IPS-18c (cell line): ENCODE measurements at regions not wholly inside any gene's neighbourhood (a gene's known extent, or its start where the extent isn't known, plus 50 kb on each side); places are given as distances from the start of the nearest gene placed in this dataset.
"Not testable (repeated sequence)": the region's sequence is repeated elsewhere in the genome, so short reads cannot be mapped to it uniquely, and the experiment has no call there.

Experiments
- H3K4me3 ChIP-seq: 2 replicates; pipeline ENCODE4 v1.7.0; 2013; ENCODE audit warnings: low read depth, mild to moderate bottlenecking, low read length, moderate library complexity; ENCODE audit not compliant: insufficient read depth
- H3K9me3 ChIP-seq: one replicate; pipeline ENCODE4 v1.6.1; 2013; ENCODE audit warnings: mild to moderate bottlenecking, low read length, moderate library complexity; ENCODE audit not compliant: control insufficient read depth, insufficient read depth

DNA sequence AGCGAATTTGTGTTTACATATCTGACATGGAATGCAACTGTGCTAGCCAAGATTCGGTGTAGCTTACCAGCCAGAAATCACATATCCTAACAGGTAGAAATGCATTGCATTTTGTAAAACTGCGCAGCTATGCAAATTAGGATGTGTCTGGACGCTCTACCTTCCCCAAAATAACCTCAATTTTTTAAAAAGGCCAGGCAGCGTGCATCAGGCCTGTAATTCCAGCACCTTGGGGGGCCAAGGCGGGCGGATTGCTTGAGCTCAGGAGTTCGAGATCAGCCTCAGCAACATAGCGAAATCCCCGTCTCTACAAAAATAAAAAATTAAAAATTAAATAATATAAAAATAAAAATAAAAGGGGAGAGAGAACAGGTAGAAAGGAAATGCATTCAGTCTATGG lies 305.0 kb downstream of the TYW1 start:
- Histone ChIP-seq H3K9me3 (no peaks in the 10 kb centered on the region), H3K4me3 (peak overlapping the region; percentile 73)

DNA sequence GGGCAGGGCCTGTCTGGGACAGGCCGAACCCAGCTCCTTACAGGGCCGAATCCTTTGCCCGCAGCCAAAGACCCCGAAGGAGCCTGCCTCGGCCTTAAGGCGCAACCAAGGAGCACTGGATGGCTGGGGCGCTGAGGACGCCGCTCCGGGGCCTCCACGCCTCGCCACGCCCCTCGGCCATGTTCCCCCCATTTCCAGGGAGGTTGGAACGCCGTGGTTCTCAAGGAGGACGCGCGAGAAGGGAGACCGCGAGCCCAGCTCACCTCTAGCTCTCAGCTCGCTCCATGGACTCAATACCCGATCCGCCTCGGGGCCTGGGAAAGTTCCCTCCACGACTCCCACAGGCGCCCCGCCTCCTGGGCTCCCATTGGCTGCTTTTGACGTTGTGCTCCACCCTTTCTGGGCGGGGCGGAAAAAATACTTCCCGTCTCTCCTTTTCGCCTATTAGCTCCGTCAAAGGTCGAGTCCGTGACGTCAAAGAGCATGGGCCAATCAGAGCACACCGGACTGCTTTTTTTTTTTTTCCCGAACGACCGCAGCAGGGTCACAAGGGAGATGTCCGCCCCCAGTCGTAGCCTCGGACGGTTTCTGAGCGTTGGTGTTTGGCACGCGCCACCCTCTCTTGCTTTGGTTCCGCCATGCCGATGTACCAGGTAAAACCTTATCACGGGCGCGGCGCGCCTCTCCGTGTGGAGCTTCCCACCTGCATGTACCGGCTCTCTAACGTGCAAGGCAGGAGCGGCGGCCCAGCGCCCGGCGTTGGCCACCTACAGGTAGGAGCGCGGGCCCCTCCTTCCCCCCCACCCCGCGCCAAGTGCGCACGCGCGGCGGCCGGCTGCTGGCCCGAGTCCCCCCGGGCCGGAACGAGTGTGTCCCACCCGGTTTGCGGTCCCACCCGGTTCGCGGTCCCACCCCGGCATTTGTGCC lies 305.7 kb downstream of the TYW1 start:
- H3K4me3 ChIP-seq: peak overlapping the region; percentile 73
- H3K9me3 ChIP-seq: no peaks in the 10 kb centered on the region

DNA sequence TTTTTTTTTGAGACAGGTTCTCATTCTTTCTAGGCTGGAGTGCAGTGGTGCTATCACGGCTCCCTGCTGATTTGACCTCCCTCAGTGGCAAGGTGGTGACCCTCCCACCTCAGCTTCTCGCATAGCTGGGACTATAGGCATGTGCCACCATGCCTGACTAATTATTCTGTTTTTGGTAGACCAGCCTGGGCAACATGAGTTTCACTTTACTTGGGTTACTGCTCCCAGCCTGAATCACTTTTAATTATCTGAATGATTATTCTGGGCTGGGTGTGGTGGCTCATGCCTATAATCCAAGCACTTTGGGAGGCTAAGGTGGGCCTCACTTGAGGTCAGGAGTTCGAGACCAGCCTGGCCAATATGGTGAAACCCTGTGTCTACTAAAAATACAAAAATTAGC lies 308.2 kb downstream of the TYW1 start:
- H3K9me3 ChIP-seq, H3K4me3 ChIP-seq: not testable (repeated sequence)

DNA sequence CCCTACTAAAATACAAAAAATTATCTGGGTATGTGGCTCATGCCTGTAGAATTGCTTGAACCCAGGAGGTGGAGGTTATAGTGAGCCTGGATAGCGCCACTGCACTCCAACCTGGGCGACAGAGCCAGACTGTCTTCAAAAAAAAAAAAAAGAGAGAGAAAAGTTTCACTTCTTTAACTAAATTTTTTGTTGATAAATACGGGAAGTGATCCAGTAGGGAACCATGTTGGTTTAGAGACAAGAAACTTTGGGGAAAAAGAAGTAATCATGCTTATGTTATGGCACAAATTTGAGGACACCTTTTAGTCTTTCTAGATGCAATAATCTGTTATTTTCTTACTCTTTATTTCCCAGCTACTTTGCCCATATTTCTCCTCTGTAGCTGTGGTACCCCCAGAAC lies 309.7 kb downstream of the TYW1 start:
- Histone ChIP-seq H3K9me3 (no peaks in the 10 kb centered on the region), H3K4me3 (no peak overlapping the region)

DNA sequence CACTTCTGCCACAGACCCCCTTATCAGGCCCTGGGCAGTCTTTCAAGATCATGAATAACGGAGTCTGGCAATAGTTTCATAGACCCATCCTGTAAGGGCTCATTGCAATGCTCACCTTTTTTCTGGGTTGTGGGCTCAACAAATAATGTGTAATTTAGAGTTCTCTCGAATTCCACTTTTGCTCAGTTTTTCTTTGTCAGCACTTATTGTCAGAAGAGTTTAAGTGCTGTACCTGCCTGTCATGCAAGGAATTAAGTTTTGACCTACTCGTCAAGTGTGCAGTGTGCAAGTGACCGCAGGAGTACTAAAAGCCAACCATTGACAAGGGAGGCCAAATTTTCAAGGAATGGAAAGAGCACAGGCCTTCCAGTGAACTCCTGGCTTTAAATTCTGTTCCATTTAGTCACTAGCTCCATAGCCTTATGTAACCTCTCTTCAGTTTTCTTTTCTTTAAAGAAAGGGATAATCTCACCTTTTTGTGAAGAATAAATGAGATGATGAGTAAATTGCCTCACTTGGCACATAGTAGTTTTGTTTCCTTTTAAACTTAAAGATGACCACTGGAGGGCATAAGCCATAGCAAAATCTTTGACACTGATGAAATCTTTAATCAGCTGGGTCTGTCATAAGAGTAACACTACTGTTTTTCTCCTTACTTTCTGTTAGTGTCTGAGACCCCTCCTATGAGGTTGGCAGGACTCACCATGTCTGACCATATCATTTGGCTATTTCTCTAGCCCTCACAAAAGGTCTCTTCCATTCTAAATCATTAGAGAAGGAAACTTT lies 313.3 kb downstream of the TYW1 start:
- no peak overlapping the region for H3K4me3 ChIP-seq

DNA sequence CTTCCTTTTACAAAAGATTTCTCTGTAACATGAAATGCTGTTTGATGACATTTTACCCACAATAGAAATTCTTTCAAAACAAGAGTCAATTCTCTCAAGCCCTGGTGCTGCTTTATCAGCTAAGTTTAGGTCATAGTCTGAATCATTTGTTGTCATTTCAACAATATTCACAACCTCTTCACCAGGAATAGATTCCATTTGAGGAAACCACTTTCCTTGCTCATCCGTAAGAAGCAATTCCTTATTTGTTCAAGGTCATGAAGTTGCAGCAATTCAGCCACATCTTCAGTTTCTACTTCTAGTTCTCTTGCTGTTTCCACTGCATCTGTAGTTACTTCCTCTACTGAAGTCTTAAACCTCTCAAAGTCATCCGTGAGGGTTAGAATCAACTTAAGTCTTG lies 315.3 kb downstream of the TYW1 start:
- no peaks in the 10 kb centered on the region for H3K9me3 ChIP-seq
- no peak overlapping the region for H3K4me3 ChIP-seq

More for the DNA sequence above, 313.3 kb downstream of the TYW1 start:
- no peaks in the 10 kb centered on the region for H3K9me3 ChIP-seq

DNA sequence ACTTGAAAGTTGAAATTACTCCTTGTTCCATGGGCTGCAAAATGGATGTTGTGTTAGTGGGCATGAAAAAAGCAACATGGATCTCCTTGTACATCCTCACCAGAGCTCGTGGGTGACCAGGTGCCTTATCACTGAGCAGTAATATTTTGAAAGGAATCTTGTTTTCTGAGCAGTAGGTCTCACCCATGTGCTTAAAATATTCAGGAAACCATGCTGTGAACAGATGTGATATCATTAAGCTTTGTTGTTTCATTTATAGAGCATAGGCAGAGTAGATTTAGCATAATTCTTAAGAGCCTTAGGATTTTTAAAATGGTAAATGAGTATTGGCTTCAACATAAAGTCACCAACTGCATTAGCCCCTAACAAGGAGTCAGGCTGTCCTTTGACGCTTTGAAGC lies 316.6 kb downstream of the TYW1 start:
- H3K9me3 ChIP-seq: no peaks in the 10 kb centered on the region
- H3K4me3 ChIP-seq: no peak overlapping the region

DNA sequence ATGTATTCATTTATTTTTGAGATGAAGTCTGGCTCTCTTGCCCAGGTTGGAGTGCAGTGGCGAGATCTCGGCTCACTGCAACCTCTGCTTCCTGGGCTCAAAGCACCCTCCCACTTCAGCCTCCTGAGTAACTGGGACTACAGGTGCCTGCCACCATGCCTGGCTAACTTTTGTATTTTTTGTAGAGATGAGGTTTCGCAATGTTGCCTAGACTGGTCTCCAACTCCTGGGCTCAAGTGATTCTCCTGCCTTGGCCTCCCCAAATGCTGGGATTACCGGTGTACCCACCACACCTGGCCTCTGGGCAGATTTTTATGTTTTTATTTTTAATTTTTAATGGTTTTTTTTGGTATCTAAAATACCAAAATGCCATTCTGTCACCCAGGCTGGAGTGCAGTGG lies 320.3 kb downstream of the TYW1 start:
- H3K9me3 ChIP-seq: not testable (repeated sequence)

DNA sequence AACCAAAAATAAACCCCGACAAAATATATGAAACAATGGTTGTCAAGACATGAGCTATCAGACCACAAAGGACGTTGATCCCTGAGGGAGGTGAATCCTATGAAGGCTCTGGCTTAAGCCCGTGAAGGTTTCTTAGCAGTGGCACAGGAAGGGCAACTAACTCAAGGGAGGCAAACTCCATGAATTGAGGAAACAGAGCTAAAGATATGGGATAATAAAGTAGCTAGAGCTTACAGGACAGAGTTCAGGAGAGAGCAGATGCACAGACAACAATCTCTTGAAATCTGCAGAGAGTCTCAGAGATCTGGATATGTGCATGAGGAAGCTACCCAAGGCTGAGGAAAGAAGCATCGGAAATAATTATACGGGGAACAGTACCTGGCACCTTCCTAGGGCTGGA lies 331.6 kb downstream of the TYW1 start:
- not testable (repeated sequence) for H3K9me3 ChIP-seq

More for the DNA sequence above, 320.3 kb downstream of the TYW1 start:
- H3K4me3 ChIP-seq: not testable (repeated sequence)

DNA sequence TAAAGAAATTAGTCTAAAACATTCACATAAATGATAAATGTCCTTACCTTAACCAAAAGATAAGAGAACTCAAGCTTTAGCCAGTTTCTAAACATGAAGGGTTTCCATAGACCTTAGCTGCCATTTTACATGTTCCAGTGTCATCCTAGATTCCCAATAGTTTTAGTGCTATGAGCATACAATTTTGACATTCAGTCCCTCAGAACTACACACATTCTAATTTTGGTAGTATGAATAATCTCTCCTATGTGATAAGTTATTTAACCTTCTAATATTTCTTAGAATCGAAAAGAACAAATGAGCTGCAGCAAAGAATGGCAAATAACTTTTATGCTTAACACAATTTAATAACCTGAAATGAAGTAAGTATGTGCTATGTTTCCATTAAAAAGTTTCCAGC lies 338.5 kb downstream of the TYW1 start:
- not testable (repeated sequence) for H3K4me3 ChIP-seq

More for the DNA sequence above, 331.6 kb downstream of the TYW1 start:
- not testable (repeated sequence) for H3K4me3 ChIP-seq

DNA sequence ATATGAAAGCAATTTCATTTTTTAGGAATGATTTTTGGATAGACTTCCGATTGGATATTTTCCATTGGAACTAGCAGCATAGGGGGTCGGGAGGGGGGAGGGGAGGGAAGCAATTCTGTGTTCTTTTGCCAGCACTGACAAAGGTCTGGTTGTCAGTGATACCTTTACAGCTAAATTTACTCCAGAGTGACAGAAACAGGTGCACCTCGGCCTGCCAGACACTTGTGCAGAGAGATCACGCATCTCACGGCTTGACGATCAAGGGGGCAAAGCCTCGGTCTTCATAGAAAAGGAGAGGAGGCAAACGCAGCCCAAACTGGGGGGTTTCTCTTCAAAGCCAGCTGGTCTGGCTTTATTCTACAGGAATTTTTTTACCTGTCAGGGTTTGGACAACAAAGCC lies 339.0 kb downstream of the TYW1 start:
- not testable (repeated sequence) for H3K9me3 ChIP-seq, H3K4me3 ChIP-seq

More for the DNA sequence above, 338.5 kb downstream of the TYW1 start:
- H3K9me3 ChIP-seq: not testable (repeated sequence)

DNA sequence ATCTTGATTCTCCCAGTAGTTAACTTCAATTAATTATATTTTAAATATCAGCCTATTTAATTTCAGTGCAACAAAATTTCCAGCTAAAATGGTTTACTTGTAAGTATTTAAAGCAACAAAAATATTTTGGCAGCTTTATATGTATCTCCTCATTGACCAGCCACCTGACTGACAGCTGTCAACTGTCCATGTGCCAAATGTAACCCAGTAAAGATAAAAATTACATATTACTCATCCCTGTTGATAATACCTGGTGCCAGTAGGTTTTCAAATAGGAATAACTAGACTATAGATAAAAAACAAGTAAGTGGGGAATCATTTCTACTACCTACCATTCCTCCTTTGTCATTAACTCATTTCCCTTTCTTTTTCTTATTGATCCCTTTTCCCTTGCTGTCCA lies 341.9 kb downstream of the TYW1 start:
- H3K9me3 ChIP-seq, H3K4me3 ChIP-seq: not testable (repeated sequence)

DNA sequence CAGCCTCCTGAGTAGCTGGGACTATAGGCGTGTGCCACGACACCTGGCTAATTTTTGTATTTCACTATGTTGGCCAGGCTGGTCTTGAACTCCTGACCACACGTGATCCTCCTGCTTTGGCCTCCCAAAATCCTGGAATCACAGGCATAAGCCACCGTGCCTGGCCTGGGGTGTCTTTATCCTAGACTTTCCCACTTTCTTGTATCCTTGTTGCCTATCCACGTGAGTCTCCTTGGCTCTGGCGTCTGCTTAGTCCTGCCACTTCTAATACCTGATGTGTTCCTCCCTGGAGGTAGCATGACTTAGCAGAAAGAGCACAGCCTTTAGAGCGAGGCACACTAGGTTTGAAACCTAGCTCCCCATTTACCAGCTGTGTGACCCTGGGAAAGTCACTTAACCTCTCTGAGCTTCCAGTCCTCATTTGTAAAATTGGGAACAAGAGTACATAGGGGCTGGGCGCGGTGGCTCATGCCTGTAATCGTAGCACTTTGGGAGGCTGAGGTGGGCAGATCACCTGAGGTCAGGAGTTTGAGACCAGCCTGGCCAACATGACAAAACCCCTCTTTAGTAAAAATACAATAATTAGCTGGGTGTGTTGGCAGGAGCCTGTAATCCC lies 344.6 kb downstream of the TYW1 start:
- H3K4me3 ChIP-seq: no peak overlapping the region
- H3K9me3 ChIP-seq: no peaks in the 10 kb centered on the region

DNA sequence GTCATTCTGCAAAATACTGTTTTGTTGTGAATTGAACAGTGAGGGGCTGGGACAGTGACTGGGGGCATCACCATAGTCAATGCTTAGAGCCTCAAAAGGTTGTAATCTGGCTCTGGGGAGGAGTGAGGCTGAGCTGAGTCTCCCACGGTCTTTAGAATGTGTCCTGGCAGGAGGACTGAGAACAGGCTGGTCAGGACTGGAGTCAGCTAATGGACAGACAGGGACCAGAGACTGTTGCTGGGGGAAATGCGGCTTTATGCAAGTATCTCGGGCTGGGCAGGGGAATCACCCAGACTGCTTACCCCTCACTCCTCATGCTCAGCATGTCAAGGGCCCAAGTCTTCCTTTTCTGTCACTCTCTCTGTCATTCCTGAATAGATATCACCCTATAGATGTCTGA lies 346.5 kb downstream of the TYW1 start:
- no peaks in the 10 kb centered on the region for H3K9me3 ChIP-seq
- no peak overlapping the region for H3K4me3 ChIP-seq

DNA sequence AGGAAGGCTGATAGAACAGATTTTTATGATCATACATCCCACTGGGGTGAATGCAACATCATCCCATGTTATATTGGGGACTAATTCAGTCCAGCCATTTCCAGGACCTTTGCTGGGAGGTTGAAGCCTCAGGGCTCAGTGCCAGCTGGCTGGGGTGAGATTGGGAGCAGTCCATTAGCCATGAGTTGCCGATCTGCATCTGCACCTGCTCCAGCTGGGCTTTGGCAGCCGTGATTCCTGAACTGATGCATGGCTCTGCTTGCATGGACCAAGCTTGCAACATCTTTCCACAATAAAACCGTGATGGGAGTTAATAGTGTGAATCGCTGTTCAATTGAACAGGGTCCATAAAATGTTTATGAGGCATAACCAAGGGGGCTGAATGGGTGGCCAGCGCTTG lies 346.9 kb downstream of the TYW1 start:
- no peak overlapping the region for H3K4me3 ChIP-seq
- no peaks in the 10 kb centered on the region for H3K9me3 ChIP-seq

DNA sequence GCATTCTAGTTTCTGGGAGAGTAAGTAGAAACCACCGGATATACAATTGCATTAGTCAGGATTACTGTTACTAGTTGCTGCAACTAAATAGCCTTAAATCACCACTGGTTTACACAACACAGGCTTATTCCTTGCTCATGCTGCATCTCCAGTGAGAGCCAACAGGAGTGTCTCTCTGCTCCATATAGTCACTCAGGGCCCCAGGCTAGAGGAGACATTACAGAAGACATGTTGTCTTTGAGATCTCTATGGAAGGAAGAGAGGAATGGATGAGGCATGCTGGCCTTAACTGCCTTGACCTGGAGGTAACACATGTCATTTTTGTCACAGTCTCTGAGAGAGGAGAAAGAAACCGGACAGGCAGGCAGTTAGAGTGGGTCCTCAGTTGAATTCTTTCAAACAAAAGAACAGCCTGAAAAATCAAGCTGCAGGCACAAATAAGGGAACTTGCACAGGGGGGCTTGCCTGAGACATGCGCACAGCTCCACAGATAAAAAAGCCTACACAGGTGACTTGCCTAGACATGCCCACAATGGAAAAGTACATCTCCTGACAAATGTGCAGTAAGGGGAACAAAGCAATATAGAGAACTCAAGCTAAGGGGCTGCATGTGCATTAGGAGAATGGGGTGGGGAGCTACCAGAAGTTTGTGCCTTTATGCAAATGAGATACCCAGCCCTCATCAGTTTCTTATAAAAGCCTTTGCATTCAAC lies 348.0 kb downstream of the TYW1 start:
- Histone ChIP-seq H3K9me3 (no peaks in the 10 kb centered on the region), H3K4me3 (no peak overlapping the region)

DNA sequence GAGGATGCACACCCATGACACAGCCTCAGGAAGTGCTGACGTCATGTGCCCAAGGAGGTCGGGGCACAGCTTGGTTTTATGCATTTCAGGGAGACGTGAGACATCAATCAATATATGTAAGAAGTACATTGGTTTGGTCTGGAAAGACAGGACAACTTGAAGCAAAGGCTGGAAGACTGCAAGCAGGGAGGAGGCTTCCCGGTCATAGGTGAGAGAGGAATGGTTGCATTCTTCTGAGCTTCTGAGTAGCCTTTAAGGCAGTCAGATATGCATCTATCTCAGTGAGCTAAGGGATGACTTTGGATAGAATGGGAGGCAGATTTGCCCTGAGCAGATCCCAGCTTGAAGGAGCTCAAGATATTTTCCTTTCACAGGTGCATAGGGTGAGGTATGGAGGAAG lies 349.5 kb downstream of the TYW1 start:
- H3K9me3 ChIP-seq: no peaks in the 10 kb centered on the region
- no peak overlapping the region for H3K4me3 ChIP-seq
